Subcutaneous abdominal adipose tissue (tissue), 5 donors: ENCODE measurements at regions not wholly inside any gene's neighbourhood (a gene's known extent, or its start where the extent isn't known, plus 50 kb on each side); places are given as distances from the start of the nearest gene placed in this dataset.
"Not testable (repeated sequence)": the region's sequence is repeated elsewhere in the genome, so short reads cannot be mapped to it uniquely, and the experiment has no call there.

ENCODE experiments used
- H3K27ac ChIP-seq: one replicate; pipeline ENCODE4 v1.7.0; 2013; ENCODE audit warnings: low read depth, mild to moderate bottlenecking, inconsistent platforms, low read length, moderate library complexity
- H3K27me3 ChIP-seq, 5 donors: one replicate each; pipeline ENCODE4 v1.7.0; 2013; ENCODE audit warnings: low read length in 5 of 5, inconsistent platforms in 1 of 5; ENCODE audit not compliant: control insufficient read depth in 5 of 5, insufficient read depth in 4 of 5
- H3K36me3 ChIP-seq, 5 donors: one replicate each; pipeline ENCODE4 v1.7.0; 2013; ENCODE audit warnings: low read length in 5 of 5; ENCODE audit not compliant: control insufficient read depth in 5 of 5, insufficient read depth in 5 of 5
- H3K4me1 ChIP-seq, 5 donors: one replicate each; pipeline ENCODE4 v1.7.0; 2013; ENCODE audit warnings: low read length in 5 of 5, mild to moderate bottlenecking in 3 of 5, moderate library complexity in 1 of 5; ENCODE audit not compliant: control insufficient read depth in 5 of 5, insufficient read depth in 5 of 5
- H3K4me3 ChIP-seq, 5 donors: one replicate each; pipeline ENCODE4 v1.7.0; 2013; ENCODE audit warnings: low read length in 5 of 5, low read depth in 1 of 5
- H3K9ac ChIP-seq, 5 donors: one replicate each; pipeline ENCODE4 v1.7.0; 2013; ENCODE audit warnings: low read length in 5 of 5, mild to moderate bottlenecking in 4 of 5, moderate library complexity in 3 of 5
- H3K9me3 ChIP-seq, 5 donors: one replicate each; pipeline ENCODE4 v1.7.0; 2013; ENCODE audit warnings: low read length in 5 of 5; ENCODE audit not compliant: control insufficient read depth in 5 of 5
- donor health status: healthy.
- donor health status: healthy.
- donor health status: healthy.
- donor health status: healthy.
- donor health status: healthy.

GRCh38 chr3:20246662-20247061 is 60.7 kb upstream of the SGO1 start:
- H3K4me1 ChIP-seq = no peaks in the 10 kb centered on the region
- H3K9ac ChIP-seq = no peak overlapping the region
- H3K27me3 ChIP-seq = no peaks in the 10 kb centered on the region
- H3K36me3 ChIP-seq = no peaks in the 10 kb centered on the region
- H3K27ac ChIP-seq = no peak overlapping the region
- H3K9me3 ChIP-seq = peaks cover 0 to 8% (median 0%) of the 10 kb centered on the region in 5 donors
- no peak overlapping the region for H3K4me3 ChIP-seq

- H3K9ac ChIP-seq = no peak overlapping the region
- no peak overlapping the region for H3K27ac ChIP-seq
- H3K27me3 ChIP-seq = no peaks in the 10 kb centered on the region
- H3K9me3 ChIP-seq = peaks cover 0 to 8% (median 0%) of the 10 kb centered on the region in 5 donors
- H3K4me1 ChIP-seq = no peaks in the 10 kb centered on the region
- no peak overlapping the region for H3K4me3 ChIP-seq
- no peaks in the 10 kb centered on the region for H3K36me3 ChIP-seq
These were observed 59.8 kb upstream of the SGO1 start for GRCh38 chr3:20245781-20246180.

GRCh38 chr3:20240154-20240883 is 54.3 kb upstream of the SGO1 start:
- no peak overlapping the region for H3K27ac ChIP-seq
- no peaks in the 10 kb centered on the region for H3K36me3 ChIP-seq
- no peak overlapping the region for H3K4me3 ChIP-seq
- H3K27me3 ChIP-seq = no peaks in the 10 kb centered on the region
- peaks cover 0 to 8% (median 0%) of the 10 kb centered on the region in 5 donors for H3K9me3 ChIP-seq
- no peak overlapping the region for H3K9ac ChIP-seq
- H3K4me1 ChIP-seq = no peaks in the 10 kb centered on the region

- H3K27ac ChIP-seq, H3K36me3 ChIP-seq, H3K4me3 ChIP-seq, H3K9me3 ChIP-seq, H3K27me3 ChIP-seq, H3K4me1 ChIP-seq, H3K9ac ChIP-seq: not testable (repeated sequence)
These were observed 52.2 kb upstream of the SGO1 start for GRCh38 chr3:20238199-20238598.

GRCh38 chr3:20236603-20237002 is 50.6 kb upstream of the SGO1 start:
- Histone ChIP-seq H3K36me3 (no peaks in the 10 kb centered on the region), H3K4me3 (no peak overlapping the region), H3K4me1 (no peaks in the 10 kb centered on the region), H3K9me3 (no peaks in the 10 kb centered on the region), H3K27me3 (no peaks in the 10 kb centered on the region), H3K27ac (no peak overlapping the region), H3K9ac (no peak overlapping the region)
